ENCODE measurements at regions not wholly inside any gene's neighbourhood (a gene's known extent, or its start where the extent isn't known, plus 50 kb on each side); places are given as distances from the start of the nearest gene placed in this dataset.

GRCh38 chr2:122357998-122358397 is 602.5 kb downstream of the TSN start:
- DNase-seq = no peak

DNA sequence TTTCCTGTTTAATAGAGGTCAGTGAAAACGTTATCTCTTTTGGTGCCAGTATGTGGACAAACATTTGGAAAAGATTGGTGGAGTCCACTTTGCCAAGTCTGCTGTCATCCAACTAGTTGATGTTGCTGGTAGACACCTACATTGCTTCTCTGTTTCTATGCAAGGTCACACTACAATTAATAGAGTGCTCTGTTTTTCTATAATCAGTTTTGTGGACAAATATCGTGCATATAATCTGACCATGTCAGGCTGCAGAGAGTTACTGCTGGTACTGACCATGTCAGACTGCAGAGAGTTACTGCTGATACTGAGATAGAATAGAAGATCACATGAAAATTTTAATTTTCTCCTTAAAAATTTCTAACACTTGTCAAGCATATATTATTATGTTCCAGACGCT is 603.3 kb downstream of the TSN start:
- no peak for DNase-seq

- DNase-seq = no peak
Measured at GRCh38 chr2:122363885-122364284, 608.4 kb downstream of the TSN start.

DNA sequence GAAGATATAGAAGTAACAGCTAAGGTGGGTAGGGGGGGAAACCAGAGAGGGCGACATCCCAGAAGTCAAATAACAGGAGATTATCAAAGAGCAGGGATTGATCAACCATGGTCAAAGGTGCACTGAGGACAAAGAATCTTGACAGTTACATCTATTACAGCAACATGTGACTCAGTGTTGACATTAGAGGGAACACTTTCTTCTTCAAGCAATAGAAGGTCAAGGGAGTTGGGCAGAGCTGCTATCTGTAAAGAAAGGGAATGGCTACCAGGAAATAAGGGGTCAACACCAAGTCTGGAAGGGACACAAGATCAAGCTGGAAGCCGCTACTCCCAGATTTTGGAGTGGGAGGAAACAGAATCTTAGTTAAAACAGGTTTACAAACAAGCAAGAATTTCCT is 611.0 kb downstream of the TSN start:
- DNase-seq = no peak

DNA sequence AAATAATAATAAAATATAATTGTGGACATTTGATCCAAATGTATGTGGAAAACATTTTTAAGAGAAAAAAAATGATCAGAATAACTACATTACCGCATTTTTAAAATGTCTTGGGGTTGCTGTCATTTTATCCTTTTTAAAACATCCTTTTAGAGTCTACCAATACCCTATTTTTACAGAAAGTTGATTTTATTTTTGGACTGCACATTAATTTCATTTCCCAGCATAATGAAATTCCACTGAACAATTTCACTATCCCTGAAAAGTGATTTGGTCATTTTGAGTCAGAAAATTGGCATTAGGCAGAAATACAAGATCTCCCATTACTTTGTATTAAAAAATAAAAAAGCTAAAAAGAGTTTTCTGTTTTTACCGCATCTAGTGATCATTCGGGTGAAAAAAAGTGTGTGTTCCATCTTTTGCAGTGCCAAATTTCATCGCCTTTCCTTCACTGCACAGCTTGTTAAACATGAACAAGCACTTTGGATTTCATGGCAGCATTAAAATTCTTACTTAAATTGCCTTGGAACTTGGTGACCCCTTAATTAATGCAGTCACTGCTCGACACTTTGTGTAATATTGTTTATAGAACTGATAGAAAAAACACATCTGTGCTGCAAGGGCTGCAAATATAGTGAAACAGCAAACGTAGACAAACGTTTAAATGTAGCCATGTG is 611.7 kb downstream of the TSN start:
- DNase-seq = no peak

- DNase-seq = no peak
Measured at GRCh38 chr2:122367646-122368010, 612.2 kb downstream of the TSN start.

DNA sequence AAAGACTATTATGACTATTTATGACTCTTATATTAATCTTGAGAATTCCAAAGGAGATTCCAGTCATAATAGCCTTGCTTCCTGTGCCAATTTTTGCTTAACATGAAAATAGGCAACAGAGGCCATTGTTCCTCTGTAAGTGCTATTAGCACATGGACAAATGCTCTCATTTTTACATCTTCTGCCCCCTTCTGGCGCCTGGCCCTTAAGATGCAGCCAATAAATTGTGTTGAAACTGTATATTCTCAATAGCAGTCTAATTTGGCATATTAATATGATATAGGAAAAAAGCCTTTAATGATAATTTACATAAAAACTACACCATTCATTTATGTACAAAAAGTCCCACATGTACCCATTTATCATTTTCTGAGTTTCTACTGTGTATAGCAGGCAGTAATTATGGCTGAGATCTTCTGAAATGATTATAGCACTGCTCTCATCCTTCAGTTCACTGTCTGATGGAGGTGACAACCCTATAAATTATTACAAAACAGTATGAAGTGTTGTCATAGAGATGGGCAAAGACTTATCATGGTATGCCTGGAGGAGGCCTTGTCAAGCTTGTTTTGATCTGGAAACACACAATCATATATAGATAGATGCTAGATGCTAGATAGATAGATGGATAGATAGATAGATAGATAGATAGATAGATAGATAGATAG is 613.3 kb downstream of the TSN start:
- no peak for DNase-seq

DNA sequence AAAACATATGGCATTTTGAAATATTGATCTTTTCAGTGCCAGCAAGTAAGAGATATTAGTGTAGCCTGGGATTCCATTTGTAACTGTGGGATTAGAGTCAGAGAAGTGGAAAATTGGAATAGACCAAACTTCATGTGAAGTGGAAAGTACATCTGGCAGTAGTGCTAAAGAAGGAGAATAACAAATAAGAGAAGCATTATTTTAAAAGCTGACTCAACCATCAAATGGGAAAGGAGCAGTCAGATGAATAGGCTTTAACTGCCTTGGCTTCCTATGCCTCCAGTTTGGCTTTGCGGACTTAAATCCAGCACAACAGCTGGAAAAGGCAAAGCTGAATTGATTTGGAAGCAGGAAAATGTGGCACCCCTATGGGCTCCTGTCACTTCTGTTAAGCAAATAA is 623.1 kb downstream of the TSN start:
- DNase-seq = no peak

- no peak for DNase-seq
Measured at GRCh38 chr2:122384768-122385333, 629.4 kb downstream of the TSN start.

- DNase-seq = no peak
Measured at GRCh38 chr2:122388208-122388607, 632.8 kb downstream of the TSN start.

- DNase-seq = no peak
Measured at GRCh38 chr2:122389694-122390093, 634.2 kb downstream of the TSN start.

DNA sequence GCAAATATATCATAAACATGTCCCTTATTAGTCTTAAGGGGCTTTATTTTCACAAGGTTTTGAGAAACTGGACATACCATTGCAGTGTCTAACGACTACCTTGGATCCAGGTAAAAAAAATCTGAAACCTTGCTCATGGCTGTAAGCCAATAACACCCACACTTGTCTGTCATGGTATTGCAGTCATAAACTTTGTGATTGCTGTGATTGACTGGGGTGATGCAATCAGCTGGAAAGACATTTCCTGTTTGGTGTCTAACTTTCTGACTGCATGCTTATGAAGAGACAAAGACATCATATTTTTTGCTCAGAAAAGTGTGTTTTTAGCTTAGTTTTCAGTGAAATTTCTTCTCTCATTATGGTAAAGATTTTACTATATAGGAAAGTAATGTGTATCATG is 635.0 kb downstream of the TSN start:
- DNase-seq = no peak

- no peak for DNase-seq
Measured at GRCh38 chr2:122391726-122392125, 636.3 kb downstream of the TSN start.

DNA sequence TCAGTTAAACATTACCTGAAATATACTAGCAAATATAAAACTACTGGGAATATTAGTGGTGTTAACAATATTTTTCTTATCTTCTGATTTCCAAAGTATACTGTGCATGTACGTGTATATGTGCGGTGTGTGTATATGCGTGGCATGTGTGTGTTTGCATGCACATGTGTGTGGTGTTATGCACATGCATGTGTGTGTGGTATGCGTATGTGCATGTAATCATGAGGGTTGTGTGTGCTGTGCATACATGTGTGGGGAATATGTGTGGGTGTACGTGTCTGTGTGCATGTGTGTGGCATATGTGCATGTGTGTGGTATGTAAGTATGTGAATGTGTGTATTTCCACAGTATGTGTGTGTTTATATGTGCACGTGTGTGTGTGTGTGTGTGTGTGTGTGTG is 640.2 kb downstream of the TSN start:
- no peak for DNase-seq

DNA sequence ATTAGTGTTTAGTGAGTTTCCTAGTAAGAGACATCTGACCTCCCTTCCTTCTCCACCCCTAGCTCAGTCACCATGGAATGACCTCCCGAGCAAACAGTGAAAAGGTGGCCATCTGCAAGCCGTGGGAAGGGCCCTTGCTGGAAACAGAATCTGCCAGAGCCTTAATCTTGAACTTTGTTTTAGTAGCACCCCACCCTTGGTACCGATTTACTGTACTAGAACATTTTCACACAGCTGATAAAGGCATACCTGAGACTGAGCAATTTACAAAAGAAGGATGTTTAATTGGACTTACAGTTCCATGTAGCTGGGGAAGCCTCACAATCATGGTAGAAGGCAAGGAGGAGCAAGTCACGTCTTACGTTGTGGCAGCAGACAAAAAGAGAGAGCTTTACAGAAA is 655.8 kb downstream of the TSN start:
- no peak for DNase-seq

GRCh38 chr2:122412360-122412759 is 656.9 kb downstream of the TSN start:
- DNase-seq = peak; percentile 62

DNA sequence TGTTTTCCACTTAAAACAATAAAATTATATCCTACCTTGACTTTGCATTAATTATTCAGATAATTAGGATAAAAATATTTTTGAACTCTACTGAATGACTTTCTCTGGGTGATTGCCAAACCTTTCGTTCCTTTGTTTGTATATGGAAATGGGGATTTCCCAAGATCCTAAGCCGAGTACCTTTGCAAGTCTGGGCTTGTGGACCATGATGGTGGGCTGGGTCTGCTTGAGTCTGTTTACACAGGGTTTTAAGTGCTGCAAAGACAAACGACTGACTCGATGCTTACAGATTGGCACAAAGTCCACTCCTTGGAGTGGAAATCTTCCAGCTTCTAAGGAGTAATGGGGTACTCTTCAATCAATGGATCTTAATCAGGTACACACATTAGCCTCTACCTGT is 659.5 kb downstream of the TSN start:
- no peak for DNase-seq

GRCh38 chr2:122417114-122417513 is 661.7 kb downstream of the TSN start:
- no peak for DNase-seq

- no peak for DNase-seq
Measured at GRCh38 chr2:122421775-122422174, 666.3 kb downstream of the TSN start.

DNA sequence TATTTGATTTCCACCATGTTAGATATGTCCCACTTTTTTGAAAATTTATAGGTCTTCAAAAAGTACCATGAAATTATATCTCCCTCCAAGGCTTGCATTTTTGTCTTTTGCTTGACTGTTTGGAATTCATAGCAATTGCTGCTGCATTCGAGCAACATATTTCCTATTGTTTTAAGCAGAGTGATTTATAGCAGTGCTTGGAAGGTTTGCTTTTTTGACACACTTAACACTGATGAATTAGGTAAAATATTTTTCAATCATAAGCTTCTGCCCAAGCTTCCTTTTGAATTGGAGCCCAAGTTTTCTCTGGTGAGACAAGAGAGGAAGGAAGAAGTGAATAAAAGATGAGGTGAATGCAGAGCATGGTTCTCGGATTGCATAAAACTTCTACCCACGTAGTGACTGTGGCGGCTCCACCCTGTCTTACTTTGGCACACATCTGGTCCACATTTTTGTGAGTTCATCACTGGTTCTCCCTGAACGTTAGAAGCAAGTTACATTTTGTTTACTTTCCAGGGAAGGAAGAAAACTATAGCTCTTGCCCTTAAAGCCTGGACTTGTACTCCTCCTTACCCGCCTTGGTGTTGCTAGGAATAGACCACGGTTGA is 667.0 kb downstream of the TSN start:
- no peak for DNase-seq

GRCh38 chr2:122423934-122424333 is 668.5 kb downstream of the TSN start:
- DNase-seq = no peak

- DNase-seq = no peak
Measured at GRCh38 chr2:122433123-122433754, 677.8 kb downstream of the TSN start.

GRCh38 chr2:122445003-122445402 is 689.6 kb downstream of the TSN start:
- no peak for DNase-seq

DNA sequence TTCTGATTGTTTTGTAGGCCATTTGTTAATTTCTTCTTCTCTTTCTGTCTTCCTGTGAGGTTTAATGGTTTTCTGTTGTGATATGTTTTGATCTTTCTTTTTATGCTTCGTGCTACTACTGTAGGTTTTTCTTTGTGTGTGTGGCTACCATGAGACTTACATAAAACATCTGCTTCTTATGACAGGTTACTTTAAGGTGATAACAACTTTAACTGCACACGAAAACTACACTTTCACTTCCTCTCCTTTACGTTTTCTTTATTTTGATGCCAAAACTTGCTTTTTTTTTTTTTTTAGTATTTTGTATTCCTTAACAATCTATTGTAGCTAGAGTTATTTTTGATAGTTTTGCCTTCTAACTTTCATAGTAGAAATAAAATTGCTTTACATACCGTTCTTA is 691.3 kb downstream of the TSN start:
- DNase-seq = no peak
